Heart left ventricle (tissue), 16 donors: ENCODE measurements at regions not wholly inside any gene's neighbourhood (a gene's known extent, or its start where the extent isn't known, plus 50 kb on each side); places are given as distances from the start of the nearest gene placed in this dataset.

Experiments
- ATAC-seq, 4 donors: fragments of 200-7000 bp; cut with Tn5 transposase; one replicate each; pipeline ENCODE4 v1.9.1; 2020 to 2022; ENCODE audit warnings: moderate library complexity in 4 of 4, mild to moderate bottlenecking in 3 of 4, moderate number of reproducible peaks in 1 of 4
- DNase-seq, 5 donors: peaks; one replicate each; pipeline ENCODE4 v3.0.0-alpha.2; 2020
- H3K27ac ChIP-seq, 12 donors: fragments of 200-600 bp; sonication (generic) in 4 of 12; one replicate each; pipeline versions ENCODE4 v1.5.0 to v1.8.0; 2016 to 2022; ENCODE audit warnings: mild to moderate bottlenecking in 2 of 12
- H3K27me3 ChIP-seq, 9 donors: fragments of 200-600 bp; sonication (generic) in 2 of 9; one replicate each; pipeline versions ENCODE4 v1.5.1 to v1.8.0; 2016 to 2022; ENCODE audit warnings: mild to moderate bottlenecking in 3 of 9
- H3K36me3 ChIP-seq, 9 donors: fragments of 200-600 bp; sonication (generic) in 2 of 9; one replicate each; pipeline versions ENCODE4 v1.5.0 to v1.8.0; 2018 to 2022; ENCODE audit warnings: mild to moderate bottlenecking in 2 of 9
- H3K4me1 ChIP-seq, 12 donors: fragments of 200-600 bp; sonication (generic) in 4 of 12; one replicate each; pipeline versions ENCODE4 v1.5.0 to v1.8.0; 2016 to 2022; ENCODE audit warnings: mild to moderate bottlenecking in 3 of 12
- H3K4me3 ChIP-seq, 12 donors: fragments of 200-600 bp; sonication (generic) in 4 of 12; one replicate each; pipeline versions ENCODE4 v1.5.0 to v1.8.0; 2017 to 2022; ENCODE audit warnings: mild to moderate bottlenecking in 9 of 12, moderate library complexity in 4 of 12
- H3K9me3 ChIP-seq, 12 donors: fragments of 200-600 bp; sonication (generic) in 4 of 12; one replicate each; pipeline versions ENCODE4 v1.5.0 to v1.8.0; 2016 to 2022; ENCODE audit warnings: mild to moderate bottlenecking in 1 of 12
- POLR2A ChIP-seq, 2 donors: fragments of 450-650 bp; IDR thresholded peaks; one replicate each; pipeline ENCODE4 v1.6.1; 2017; ENCODE audit warnings: antibody characterized with exemption in 2 of 2, mild to moderate bottlenecking in 2 of 2, moderate library complexity in 2 of 2
- WGBS, 4 donors: extraction: QIAGEN DNeasy Blood & Tissue Kit in 2 of 4; methylation state at CpG; one replicate each; pipeline versions ENCODE4 v1.1.5 to v1.1.7; 2013 to 2018; 5-methylcytosine and 5-hydroxymethylcytosine counted together
- intact Hi-C, 10 donors: fragments of 100-400 bp; cut with DNase I; formaldehyde crosslinking; loops; one replicate each; pipeline versions ENCODE4 v1.11.1 to v1.14.2; 2022
- TF ChIP-seq, protein P1 (sequence below), 12 donors: fragments of 200-600 bp; sonication (generic) in 4 of 12; IDR thresholded peaks; one replicate each; pipeline versions ENCODE4 v1.5.0 to v1.8.0; 2018 to 2022; ENCODE audit warnings: antibody characterized with exemption in 12 of 12, mild to moderate bottlenecking in 5 of 12
- donor health status: ischemic (EF 13 %, LVEDD 7.1; RV severe dilation, severe dysfunction).
- donor health status: healthy with polysubstance abuse.
- donor health status: DM: no; HTN: yes; CAD: no.
- donor health status: DM: no; HTN: no; CAD: no.
- donor health status: ischemic (EF 25% LVEDD 6.9; RV normal size, moderate dysfunction).
- donor health status: ischemic (EF 25% LVEDD 5.7; RV mildly dilated, moderate dysfunction).
- donor health status: healthy.
- donor health status: DM: yes; HTN: yes; CAD: no.
- donor health status: ischemic (EF 35%, LVEDD 5.7; RV mildly dilated, moderate dysfunction).
- donor health status: nonischemic (EF 11% LVEDD 7.7; RV severe dilation, severe dysfunction).
- donor health status: DM: yes; HTN: yes; CAD: no.
- donor health status: PGD.
- donor health status: ischemic (EF 29% LVEDD 5.4; RV normal size, mild dysfunction).
- donor health status: nonischemic (EF 23%, LVEDD 6.1; RV moderate dilation, normal function).

DNA sequence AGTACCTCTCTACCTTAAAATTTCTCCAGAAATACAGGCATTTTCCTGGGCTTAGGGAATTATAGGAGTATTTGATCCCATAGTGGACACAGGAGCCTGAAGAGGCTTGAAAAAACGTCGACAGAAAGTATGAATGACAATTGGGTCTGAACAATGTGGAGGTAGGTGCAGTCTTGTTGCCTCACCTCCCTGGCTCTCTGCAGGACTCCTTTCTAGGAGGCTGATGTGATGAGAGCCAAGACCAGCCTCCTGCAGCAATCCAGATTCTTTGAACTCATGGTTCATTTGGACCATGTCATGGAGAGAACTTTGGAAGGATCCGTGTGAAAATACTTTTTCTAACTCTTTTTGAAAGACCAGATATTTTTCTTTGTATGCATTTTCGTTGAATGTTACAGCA is 50.5 kb upstream of the MTF2 start:
- no peak for ATAC-seq
- intact Hi-C loops: no loop called here
- 45 to 56% (median 51%) methylated on average over 4 of the region's 4 CpGs for WGBS, 4 donors

More for the DNA sequence above, 50.5 kb upstream of the MTF2 start:
- H3K36me3 ChIP-seq: no peaks in the 10 kb centered on the region
- no peak overlapping the region for H3K4me3 ChIP-seq
- H3K27me3 ChIP-seq: peaks cover 0 to 5% (median 0%) of the 10 kb centered on the region in 9 donors
- DNase-seq: no peak
- peaks cover 0 to 7% (median 0%) of the 10 kb centered on the region in 12 donors for H3K4me1 ChIP-seq
- H3K9me3 ChIP-seq: no peaks in the 10 kb centered on the region
- H3K27ac ChIP-seq: no peak overlapping the region
- TF ChIP-seq, protein P1, sequence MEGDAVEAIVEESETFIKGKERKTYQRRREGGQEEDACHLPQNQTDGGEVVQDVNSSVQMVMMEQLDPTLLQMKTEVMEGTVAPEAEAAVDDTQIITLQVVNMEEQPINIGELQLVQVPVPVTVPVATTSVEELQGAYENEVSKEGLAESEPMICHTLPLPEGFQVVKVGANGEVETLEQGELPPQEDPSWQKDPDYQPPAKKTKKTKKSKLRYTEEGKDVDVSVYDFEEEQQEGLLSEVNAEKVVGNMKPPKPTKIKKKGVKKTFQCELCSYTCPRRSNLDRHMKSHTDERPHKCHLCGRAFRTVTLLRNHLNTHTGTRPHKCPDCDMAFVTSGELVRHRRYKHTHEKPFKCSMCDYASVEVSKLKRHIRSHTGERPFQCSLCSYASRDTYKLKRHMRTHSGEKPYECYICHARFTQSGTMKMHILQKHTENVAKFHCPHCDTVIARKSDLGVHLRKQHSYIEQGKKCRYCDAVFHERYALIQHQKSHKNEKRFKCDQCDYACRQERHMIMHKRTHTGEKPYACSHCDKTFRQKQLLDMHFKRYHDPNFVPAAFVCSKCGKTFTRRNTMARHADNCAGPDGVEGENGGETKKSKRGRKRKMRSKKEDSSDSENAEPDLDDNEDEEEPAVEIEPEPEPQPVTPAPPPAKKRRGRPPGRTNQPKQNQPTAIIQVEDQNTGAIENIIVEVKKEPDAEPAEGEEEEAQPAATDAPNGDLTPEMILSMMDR (IDR thresholded peaks at IDR 0.05): no peak
- no peak for TF ChIP-seq POLR2A (IDR thresholded peaks at IDR 0.05)
